GM04504 (cell line): ENCODE measurements at regions not wholly inside any gene's neighbourhood (a gene's known extent, or its start where the extent isn't known, plus 50 kb on each side); places are given as distances from the start of the nearest gene placed in this dataset.
"Not testable (repeated sequence)": the region's sequence is repeated elsewhere in the genome, so short reads cannot be mapped to it uniquely, and the experiment has no call there.

Experiments
- DNase-seq: peaks from one replicate; pipeline ENCODE4 v3.0.0-alpha.2; 2012; ENCODE audit warnings: low read depth

GRCh38 chr22:49392841-49393510, 434.7 kb downstream of the BRD1 start:
- no peak for DNase-seq

- no peak for DNase-seq
These were observed 435.4 kb downstream of the BRD1 start for GRCh38 chr22:49392247-49392646.

GRCh38 chr22:49391436-49391835, 436.2 kb downstream of the BRD1 start:
- DNase-seq, result no peak

DNA sequence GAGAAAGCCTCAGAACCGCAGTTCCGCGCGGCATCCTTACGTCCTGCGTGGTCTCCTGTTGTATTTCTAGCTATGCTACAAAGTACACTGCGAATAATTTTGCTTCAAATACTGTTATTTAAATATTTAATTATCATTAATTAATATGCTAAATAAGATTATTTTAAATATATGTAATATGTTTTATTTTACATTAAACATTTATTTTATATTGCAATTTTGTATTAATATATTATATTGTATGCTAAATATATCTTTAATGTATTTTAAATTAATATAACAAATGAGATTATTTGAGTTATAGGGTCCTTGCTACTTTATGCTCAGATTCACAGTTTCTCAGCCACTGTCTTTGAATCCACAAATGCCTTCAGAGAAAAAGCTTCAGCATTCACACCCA, 436.7 kb downstream of the BRD1 start:
- no peak for DNase-seq

GRCh38 chr22:49383909-49384308, 443.8 kb downstream of the BRD1 start:
- not testable (repeated sequence) for DNase-seq

GRCh38 chr22:49382451-49382735, 445.3 kb downstream of the BRD1 start:
- no peak for DNase-seq

- DNase-seq, result no peak
These were observed 445.9 kb downstream of the BRD1 start for GRCh38 chr22:49381595-49382450.

DNA sequence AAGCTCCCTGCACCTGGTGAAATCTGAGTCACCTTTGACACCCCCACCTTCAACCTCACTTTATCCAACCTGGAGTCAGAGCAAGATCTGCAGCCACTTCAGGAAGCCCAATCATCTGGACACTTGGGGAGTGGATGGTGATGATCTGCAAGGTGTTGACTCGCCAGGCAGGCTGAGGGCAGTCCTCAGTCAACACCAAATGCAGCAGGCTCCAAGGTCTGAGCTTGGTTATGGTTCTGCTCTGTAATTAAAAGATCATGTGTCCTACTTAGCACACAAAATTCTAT, 446.9 kb downstream of the BRD1 start:
- DNase-seq, result no peak

- DNase-seq, result no peak
These were observed 447.4 kb downstream of the BRD1 start for GRCh38 chr22:49380095-49380827.

GRCh38 chr22:49377306-49377705, 450.4 kb downstream of the BRD1 start:
- no peak for DNase-seq

DNA sequence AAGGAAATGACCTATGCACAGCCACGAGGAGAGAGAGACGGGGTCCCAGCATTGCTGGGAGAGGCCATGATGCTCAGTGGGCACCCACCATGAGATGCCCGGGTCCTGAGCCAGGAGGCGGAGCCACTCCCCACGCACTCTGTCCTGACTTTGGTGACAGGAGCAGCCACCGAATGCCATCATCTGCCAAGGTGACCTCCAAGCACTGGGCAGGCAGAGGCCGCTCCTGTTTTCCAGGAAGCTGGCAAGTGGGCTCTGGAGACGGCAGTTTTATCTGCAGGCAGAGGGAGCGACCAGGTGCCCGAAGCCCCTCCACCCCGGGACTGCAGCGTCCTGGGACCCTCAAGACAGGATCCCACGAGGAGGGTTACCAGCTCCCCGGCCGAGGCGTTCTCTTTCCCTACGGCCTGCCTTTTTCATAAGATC, 453.9 kb downstream of the BRD1 start:
- DNase-seq, result no peak

GRCh38 chr22:49373289-49373666, 454.4 kb downstream of the BRD1 start:
- no peak for DNase-seq

DNA sequence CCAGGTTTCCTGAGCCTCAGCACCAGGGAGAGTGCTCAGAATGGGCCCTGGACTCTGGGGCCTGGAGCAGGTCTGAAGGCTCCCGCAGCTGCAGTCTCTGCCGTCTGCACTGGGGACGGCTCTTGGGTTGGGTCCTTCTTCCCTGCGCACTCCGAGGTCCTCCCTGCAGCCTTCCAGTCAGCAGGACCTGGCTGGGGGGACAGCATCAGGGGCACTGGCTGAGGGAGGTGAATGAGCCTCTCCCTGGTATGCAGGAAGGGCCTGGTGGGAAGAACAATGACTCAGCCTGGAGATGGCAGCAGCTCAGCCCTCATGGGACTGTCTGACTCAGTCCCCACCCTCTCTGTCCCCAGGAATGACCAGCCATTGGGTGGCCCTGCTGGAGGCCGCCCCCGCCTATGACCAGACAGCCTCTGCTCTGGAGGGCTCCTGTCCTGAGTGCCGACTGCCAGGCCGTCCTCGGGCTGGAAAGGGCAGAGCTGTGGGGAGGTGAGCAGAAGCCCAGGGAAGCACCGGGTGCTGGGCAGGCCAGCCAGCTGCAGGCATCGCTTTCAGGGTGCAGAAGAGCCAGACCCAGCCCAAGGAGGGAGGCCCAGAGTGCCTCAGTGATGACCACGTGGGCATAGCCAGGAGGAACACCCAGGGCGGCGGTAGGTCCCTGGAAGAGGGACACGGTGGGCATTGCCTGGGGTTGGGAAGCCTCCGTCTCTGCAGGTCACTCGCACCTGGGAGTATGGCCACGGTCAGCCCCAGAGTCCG, 455.0 kb downstream of the BRD1 start:
- no peak for DNase-seq

- DNase-seq, result no peak
These were observed 455.6 kb downstream of the BRD1 start for GRCh38 chr22:49372111-49372529.

DNA sequence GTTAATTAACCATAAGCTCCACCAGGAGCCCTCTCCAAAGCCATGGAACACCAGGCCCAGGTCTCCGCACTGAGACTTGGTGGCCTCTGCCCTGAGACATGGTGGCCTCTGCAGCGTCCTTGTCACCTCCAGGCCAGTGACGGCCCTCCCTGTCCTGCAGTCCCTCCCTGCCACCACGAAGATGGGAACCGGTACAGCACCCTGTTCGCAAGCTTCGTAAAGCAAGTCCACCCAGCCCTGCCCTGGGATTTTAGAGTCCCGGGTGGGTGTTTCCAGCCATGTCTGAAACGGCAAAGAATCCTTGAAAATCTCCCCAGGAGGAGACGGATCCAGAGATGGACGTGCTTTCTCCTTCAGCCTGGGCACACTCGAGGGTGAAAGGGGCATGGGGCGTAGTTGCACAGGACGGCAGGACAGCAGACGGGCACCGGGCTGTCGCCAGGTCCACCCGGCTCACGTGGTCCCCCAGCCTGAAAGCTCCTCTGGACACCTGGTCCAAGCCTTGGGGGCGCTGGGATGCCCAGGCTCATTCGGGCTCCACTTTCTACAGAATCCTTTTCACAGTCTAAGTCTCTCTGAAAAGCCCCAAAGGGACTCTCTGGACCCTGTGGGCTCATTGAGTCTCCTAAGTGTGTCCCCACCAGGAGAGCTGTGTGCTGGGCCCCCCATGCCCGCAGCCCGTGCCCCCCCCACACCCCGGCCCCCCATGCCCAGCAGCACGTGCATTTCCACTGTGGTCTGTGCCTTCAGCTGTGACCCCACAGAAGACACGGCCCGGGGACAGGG, 456.2 kb downstream of the BRD1 start:
- no peak for DNase-seq

GRCh38 chr22:49370627-49371301, 456.9 kb downstream of the BRD1 start:
- DNase-seq, result no peak

- DNase-seq, result no peak
These were observed 457.7 kb downstream of the BRD1 start for GRCh38 chr22:49369726-49370626.

- no peak for DNase-seq
These were observed 458.5 kb downstream of the BRD1 start for GRCh38 chr22:49368976-49369725.

DNA sequence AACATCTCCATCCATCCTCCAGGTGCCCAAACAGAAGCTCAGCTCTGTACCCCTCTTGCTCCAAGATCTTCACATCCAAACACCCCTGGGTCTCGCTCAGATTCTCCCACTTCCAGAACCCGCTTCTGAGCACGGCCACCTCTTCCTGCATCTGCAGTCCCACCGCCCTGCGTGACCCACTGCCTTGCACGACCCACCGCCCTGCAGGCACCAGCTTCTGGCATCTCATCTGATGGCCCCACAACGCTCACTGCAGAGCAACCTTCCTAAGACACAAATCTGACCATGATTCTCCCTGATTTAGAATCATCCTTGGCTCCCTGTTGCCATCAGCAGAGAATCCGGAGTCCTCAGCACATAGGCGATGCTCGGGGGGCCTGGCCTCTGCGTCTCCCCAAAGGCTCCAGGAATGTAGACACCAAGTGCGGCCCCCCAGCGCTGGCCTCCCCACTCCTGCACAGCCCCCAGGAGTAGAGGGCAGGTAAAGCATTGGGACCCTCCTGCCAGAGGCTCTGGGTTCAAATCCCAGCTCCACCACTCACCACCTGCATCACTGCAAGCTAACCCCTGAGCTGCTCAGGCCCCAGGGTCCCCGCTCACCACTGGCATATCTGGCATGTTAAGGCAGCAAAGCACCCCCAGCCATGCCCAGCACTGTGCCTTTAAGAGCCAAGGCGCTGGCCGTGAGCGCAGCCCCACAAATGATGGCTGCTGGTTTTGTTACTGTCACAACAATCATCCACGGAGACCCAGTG, 459.3 kb downstream of the BRD1 start:
- DNase-seq, result no peak
